SK-N-MC (cell line): ENCODE measurements at regions not wholly inside any gene's neighbourhood (a gene's known extent, or its start where the extent isn't known, plus 50 kb on each side); places are given as distances from the start of the nearest gene placed in this dataset.

ENCODE experiments used
- EZH2 ChIP-seq: fragments of 200-600 bp; sonication (generic); IDR thresholded peaks from one replicate; pipeline ENCODE4 v1.6.1; 2017; ENCODE audit warnings: antibody characterized with exemption
- FOXP2 ChIP-seq: optimal IDR thresholded peaks from 2 replicates; pipeline ENCODE3; 2011; ENCODE audit warnings: mild to moderate bottlenecking, moderate library complexity; ENCODE audit not compliant: insufficient read depth; ENCODE audit errors: extremely low read length, control extremely low read depth
- POLR2AphosphoS5 ChIP-seq: IDR thresholded peaks from 2 replicates; pipeline ENCODE4 v1.6.1; 2012; ENCODE audit warnings: mild to moderate bottlenecking, low read depth, low read length, borderline replicate concordance

GRCh38 chr7:84821671-84822534 is 365.0 kb downstream of the SEMA3D start:
- TF ChIP-seq EZH2 (no peak), POLR2AphosphoS5 (no peak), FOXP2 (no peak)
